ENCODE measurements at regions not wholly inside any gene's neighbourhood (a gene's known extent, or its start where the extent isn't known, plus 50 kb on each side); places are given as distances from the start of the nearest gene placed in this dataset.

DNA sequence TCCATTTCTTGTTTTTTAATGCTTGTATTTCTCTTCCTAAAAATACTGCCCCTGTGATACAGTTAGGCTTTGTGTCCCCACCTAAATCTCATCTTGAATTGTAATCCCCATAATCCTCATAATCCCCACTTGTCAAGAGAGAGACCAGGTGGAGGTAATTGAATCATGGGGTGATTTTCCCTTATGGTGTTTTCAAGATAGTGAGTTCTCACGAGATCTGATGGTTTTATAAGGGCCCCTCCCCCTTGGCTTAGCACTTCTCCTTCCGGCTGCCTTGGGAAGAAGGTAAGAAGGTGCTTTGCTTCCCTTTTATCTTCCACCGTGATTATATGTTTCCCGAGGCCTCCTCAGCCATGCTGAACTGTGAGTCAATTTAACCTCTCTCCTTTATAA is 227.4 kb downstream of the MAN2A1 start:
- DNase-seq, result no peak

DNA sequence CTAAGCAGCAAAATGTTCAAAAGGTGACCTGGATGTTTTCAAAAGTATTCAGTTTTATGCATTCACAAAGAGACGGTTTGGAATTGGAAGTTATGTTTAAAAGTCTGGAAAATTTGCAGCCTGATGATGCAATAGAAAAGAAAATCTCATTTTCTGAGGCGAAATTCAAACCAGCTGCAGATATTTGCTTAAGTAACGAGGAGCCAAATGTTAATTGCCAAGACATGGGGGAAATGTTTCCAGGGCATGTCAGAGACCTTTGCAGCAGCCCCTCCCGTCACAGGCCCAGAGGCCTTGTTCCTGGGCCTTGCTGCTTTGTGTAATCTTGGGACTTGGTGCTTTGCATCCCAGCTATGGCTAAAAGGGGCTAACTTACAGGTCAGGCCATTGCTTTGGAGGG is 228.2 kb downstream of the MAN2A1 start:
- DNase-seq, result no peak

DNA sequence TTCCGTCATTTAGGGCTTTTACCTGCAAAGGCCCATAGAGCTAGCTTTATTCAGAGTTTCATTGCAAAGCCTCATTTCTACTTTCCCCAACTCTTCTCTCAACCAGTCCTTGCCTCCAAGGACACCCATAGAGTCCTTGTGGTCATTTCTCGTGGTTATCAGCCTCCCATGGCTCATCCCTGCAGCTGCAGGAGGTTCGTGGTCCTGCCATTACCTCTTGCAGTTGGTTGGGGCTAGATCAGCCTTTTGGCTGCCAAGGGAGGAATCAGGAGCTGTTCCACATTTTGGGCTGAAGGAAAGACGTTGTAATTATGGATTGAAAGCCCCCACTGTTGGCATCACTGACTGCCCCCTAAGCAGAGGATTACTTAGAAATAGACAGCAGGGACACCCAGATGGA is 231.0 kb downstream of the MAN2A1 start:
- DNase-seq, result no peak

DNA sequence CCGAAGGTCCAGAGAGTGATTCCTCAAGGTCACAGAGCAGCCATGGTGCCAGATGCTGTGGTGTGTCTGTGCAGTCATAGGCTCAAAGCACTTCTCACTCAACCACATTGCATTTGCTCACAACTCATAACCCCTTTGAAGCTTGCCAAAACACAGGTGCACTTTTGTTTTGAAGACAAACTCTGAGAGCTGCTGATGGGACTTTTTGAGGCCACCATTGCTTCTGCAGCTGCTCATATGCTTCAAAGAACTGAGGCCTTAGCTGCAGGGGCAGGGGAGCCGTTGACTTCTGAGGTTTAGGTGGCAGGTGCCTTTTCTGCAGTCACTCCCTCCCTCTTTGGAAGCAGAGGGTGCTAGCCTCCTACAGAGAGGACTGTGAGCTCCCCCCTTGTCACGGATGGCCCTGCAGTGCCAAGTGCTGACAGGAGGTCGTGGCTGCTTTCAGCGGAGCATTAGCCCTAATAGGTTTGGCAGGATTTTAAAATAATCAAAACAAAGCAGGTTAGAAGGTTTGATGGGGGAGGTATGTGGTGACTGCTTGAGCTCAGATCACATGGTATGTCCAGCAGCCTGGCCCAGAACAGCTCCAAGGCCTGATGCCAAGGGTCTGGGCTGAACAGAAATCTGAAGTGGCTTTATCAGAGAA is 232.1 kb downstream of the MAN2A1 start:
- no peak for DNase-seq

DNA sequence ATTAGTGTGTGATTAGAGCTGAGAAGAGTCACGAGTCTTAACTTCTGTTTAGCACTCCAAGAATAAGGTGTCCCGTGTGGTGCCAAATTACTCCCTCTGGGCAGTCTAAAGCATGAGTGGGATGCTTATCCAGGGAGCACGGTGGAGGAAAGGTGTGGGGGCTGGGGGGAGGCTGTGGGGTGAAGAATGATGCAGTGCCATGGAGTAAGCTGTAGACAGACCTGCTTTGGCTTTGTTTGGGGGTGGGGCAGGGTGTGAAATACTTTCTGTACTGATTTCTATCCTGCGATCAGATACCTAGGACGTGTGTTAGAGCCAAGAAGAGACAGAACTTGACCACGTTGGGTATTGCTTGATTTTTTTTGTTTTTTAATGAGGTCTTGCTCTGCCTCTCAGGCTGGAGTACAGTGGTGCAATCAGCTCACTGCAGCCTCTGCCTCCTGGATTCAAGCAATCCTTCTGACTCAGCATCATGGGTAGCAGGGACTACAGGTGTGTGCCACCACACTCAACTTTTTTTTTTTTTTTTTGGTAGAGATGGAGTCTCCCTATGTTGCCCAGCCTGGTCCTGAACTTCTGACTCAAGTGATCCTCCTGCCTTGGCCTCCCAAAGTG is 232.8 kb downstream of the MAN2A1 start:
- DNase-seq, result peak; percentile 31 to 32

DNA sequence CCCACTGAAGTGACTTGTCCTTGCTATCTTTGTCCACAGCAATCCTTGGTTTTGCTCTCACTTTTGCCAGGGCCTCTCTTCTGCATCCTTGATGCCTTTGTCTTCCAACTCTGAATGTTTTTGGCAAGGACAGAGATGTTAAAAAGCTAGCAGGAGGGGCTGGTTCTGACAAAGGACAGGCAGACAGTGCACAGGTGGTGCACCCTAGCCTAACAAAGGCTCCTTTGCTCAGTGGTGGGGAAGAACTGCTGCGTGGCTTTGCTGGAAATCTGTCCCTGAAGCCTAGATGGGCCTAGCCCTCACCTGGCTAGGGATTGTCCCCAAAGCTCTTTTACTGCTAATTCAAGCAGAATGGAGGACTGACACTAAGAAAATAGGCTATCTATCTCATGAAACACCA is 233.5 kb downstream of the MAN2A1 start:
- no peak for DNase-seq

DNA sequence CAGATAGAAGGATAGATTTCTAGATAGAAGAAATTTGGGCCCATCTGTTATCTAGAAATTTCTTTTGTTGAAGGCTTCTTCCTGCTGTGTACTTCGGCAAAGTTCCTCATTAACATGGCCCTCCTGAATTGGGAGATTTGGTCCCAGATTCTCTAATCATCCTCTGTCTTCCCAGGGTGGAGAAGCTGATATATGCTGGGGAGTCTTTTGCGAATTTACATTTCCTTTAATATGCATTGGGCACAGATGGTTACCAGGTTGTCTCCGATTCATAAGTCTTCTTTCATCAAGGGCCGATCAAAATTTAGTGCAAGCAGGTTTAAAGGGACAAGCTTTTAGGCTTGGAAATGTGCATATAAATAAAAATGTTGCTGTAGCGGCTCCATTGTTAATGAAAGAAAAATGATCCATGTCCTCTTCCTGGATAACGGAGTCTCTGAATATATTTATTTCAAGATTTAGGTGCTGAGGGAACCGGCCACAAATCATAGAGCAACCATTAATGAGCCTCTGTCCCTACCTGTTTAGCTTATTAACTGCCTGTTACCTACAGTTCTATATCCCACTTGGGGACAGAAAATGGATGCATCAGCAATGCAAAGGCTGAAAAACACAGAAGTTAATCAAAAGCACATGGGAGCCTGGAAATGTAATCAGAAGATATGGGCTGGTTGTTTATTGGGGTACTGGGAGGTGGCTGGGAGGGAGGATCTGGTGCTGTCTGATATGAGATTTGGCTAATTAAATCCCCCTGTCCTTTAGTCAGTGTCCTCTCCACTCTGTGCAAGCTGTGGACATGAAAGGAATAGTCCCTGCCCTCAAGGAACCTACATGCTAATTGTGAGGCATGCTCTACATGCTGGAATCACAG is 234.7 kb downstream of the MAN2A1 start:
- DNase-seq, result no peak

DNA sequence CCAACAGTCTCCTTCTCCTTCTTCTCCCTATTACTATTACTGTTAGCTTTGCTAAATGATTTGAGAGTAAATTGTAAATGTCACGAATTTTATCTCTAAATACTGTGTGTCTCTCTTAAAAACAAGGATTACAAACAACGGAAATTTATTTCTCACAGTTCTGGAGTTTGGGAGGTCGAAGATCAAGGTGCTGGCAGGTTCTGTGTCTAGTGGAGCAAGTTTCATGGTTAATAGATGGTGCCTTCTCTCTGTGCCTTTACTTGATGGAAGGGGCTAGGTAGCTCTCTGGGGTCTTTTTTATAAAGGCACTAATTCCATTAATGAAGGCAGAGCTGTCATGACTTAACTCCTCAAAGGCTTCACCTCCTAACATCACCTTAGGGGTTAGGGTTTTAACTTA is 237.9 kb downstream of the MAN2A1 start:
- no peak for DNase-seq

DNA sequence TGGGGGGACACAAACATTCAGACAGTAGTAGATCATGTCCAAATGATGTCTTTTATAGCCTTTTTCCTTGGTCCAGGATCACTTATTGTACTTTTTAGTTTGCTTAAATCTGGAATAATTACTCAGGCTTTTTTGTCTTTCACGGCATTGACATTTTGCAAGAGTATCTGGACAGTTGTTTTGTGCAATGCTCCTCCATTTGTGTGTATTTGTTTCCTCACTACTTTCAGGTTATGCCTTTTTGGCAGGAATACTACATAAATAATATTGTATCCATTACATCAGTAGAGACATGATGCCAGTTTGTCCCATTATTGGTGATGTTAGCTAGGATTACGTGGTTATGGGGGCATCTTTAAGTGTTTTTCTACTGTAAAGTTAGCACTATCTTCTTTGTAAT is 238.3 kb downstream of the MAN2A1 start:
- no peak for DNase-seq

DNA sequence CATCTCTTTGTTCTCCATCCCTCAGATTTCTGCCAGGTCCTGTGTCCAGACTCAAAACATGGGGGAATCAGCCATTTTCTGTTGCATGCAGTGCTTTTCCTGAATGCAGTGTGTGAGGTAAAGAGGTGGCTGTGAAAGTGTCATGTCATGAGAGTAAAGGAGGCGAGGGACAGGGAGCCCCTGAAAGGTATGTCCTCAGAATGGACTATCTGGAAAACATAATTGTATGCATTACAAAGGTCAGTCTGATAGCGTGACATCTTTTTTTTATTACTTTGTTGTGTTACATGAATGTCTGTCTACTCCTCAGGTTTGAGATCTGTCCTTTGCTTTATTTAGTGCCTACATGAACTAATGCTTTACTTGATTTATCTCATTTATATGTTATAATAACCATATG is 239.1 kb downstream of the MAN2A1 start:
- no peak for DNase-seq

DNA sequence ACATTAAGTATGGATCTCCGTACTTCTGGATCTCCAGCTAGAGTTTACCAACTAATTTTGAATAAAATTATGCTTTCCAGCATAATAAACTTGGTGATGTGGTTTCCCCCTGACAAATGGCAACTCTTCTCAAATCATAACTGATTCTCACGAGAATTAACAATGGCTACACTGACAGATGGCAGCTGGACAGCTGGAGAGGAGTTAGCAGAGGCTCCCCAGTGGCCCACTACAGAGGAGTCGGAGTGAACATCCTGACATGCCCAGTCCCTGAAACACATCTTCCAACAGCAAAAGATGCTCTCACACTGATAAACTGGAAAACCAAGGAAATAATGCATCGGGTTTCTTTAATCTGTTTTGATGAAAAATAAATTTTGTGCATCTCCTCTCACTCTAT is 239.6 kb downstream of the MAN2A1 start:
- DNase-seq, result no peak

DNA sequence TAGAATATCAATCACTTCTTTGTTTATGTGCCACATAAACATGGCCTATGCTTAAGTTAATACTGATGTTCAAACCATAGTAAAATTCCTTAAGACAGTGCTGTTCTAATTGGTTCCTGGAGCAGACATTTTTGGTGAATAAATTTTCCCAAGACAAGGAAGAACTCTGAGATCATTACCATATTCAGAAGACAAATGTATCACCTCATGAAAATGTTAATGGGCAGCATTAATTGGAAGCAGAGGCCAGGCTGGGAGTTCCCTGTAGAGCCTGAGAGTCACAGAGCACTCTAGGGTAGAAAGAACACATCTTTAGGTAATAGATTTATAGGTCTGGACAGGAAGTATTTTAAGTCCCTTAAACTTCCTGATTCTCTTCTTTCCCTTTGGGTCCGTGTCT is 240.2 kb downstream of the MAN2A1 start:
- no peak for DNase-seq

DNA sequence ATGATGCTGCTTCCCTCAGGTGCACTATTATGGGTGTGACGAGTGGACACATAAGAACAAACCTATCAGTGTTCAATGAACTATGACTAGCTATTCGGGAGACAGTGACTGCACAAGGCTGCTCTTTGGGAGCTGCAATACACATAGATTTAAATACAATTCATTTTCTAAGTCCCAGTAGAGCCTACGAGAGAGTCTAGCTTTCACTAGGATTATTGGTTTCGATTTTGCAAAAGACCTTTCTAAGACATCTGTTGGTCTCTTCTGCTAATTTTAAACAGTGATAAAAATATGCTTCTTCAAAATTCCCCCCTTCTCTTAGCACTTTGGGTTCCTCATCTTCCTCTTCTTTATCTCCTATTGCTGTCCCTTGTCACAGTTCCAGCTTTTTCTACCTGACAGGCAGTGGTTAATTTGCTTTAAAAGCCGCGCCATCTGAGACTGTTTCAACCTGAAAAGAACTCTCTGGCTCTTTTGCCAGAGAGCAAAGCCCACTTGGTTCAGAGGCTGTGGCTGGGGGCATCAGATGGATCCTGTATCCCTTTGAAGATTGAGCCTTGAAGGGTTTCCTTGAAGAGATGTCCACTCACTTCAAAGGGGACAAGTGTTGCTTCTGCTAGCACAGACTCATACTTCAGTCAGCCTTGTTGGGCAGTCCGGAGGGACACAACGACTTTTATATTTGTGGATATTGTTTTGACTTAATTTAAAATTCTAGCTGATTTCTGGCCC is 241.5 kb downstream of the MAN2A1 start:
- no peak for DNase-seq

DNA sequence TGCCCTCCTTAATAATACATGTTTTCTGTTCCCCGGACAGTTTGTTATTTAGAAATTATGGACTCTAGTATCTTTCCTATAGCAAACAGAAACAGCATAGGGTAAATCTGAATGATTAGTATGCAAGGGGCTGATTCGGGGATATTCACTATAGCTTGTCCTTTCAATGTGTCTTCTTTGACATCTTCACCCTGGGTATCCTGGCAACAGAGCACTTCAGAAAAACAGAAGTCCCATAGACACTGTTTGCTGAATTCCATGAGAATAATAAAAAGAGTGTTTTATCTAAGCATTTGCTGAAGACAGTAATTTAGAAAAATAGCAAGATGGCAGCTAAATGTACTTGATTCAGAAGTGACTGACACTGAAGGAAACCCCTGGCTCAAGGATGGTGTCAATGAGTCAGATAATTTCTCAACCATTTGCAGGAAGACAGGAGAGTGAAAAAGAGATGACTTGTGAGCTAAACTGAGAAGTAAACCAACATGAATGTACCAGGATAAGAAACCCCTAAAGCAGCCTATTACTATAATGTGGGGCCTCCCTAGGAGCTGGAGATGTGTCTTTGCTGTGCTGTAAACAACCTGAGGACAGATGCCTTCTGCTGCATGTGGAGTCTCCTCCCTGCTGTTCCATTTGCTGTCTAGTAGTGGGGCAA is 246.2 kb downstream of the MAN2A1 start:
- DNase-seq, result no peak

DNA sequence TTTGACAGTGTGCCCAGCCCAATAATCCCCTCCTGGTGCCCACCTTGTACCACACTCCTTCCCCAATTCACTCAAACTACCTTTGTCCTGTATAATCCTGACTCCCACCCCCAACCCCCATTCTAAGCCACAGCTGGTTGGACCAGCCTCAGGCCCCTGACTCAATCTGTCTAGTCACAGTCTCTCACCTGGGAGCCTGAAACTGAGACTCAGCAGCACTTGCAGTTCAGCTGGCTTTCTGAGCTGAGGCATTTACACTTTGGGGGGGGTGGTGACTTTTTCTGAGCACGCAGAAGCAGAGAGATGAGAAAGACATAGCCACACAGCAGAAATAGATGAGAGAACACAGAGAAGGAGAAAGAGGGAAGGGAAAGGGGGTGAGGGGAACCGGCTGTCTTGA is 247.3 kb downstream of the MAN2A1 start:
- DNase-seq, result no peak

DNA sequence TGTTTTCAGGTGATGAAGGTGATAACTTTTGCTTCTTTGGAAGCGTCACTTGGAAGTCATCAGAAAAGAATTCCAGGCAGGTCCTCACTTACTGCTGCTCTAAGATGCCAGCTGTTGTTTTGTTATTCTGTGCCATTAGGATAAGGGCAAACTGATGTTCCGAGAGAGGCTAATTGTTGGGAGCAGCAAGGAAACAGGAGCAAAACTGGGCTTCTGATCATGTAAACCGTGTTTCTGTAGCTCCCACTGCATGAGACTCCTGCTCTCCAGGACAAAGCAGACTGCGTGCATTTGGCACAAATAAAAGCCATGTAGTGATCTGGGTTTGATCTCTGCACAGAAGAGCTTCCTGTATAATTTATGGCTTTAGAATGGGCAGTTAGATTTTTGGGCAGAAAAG is 248.2 kb downstream of the MAN2A1 start:
- no peak for DNase-seq

DNA sequence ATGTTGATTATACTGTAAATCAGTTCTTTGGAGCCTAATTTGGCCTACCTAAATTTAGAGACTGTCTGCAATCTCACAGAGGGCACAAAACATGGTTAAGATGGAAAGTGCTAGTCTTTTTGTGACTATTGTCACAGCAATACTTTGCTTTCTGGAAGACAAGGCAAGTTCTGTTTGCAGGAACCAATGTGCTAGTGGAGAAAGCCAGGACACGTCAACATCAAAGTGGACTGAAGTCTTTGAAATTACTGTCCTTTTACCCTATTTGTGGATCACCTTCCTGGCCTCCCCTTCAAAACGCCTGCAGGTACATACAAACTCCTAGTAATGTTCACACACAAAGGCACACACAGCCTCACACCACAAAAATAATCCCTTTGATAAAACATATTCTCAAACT is 248.7 kb downstream of the MAN2A1 start:
- DNase-seq, result no peak

DNA sequence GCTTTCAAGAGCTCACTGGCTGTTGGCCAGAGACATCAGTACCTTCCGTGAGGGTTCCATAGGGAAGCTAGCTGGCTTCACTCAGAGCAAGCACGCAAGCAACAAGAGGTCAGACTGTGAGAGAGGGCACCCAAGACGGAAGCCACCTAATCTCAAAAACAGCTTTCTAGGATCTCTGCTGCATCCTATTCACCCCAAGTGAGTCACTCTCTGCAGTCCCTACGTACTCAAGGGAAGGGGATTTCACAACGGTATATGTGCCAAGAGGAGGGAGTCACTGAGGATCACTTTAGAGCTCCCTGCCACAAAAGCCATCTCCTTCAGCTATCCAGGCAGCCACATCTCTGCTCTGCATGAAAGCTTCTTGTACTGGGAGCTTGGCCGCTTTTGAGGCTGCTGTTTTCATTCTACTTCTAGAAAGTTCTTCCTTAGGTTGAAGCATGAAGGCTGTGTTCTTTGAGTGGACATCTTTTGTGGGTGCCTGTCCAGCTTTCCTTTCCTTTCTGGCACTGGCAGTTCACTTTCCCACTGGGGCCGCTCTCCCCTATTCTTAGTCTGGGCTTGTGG is 249.5 kb downstream of the MAN2A1 start:
- no peak for DNase-seq

DNA sequence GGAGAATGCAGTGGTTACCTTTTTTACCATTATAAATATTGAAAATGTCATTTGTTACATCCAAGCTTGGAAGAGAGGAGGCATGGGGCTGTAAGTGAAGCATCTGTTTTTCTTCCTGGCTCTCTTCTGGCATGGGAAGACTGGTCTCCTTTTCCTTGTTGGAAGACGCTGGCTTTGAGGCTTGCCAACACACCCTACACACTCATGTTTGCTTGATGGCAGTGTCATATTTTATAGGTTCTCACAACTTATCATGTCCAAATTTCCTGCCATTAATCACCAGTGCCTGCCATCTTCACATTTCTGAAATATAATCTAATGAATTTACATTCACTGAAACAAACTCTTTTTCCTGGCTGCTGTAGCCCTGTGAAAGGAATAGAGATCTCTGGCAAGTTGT is 252.9 kb downstream of the MAN2A1 start:
- no peak for DNase-seq

DNA sequence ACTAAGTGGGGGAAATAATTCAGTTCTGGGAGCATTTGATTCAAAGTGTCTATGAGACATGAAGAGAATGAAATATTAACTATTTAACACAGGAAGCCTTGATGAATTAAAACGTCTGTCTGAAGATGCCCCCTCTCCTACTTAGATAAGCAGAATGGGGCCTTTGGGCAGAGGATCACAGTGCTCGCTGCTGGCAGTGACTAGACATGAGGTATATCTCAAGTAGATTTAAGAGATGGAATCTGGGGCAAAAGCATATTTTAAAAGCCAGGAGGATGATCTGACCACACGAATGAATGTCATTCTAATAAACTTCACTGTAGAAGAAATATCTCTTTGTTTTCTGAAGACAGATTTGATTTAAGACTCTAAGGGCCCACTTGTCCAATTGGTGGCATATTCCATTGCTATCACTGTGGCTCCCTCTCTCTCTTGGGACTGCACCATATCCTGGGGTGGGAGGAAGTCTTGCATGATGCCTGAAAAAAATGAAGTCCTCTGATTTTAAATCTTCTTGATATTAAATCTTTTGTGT is 254.0 kb downstream of the MAN2A1 start:
- no peak for DNase-seq

DNA sequence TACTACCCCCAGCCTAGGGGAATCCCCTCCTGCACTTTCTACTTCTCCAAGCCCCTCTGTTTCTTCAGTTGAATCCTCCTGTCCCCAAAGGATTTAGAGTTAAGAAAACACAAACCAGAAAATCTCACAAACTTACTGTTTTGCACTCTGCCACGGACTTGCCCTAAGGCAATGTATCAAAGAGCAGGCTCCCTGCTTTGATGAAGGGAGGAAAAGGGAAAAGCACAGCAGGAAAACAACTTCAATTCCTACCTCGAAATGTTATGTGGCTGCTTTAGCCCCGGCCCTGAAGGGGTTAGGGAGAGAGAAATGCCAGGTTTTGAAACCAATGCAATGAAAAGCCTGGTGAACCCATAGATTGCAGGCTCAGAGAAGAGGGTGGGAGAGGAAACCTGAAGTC is 254.7 kb downstream of the MAN2A1 start:
- DNase-seq, result no peak
